GM12878 (cell line): ENCODE measurements at regions not wholly inside any gene's neighbourhood (a gene's known extent, or its start where the extent isn't known, plus 50 kb on each side); places are given as distances from the start of the nearest gene placed in this dataset.

Source experiments
- CEBPB ChIP-seq, 2 experiments: fragments of 150-350 bp in 1 of 2; IDR thresholded peaks; 2 replicates each; pipeline ENCODE4 v1.6.1; 2012 to 2014; ENCODE audit warnings: low read depth in 2 of 2, low read length in 2 of 2, borderline replicate concordance in 1 of 2, inconsistent platforms in 1 of 2
- CHD2 ChIP-seq: IDR thresholded peaks from 2 replicates; pipeline ENCODE4 v1.6.1; 2011; ENCODE audit warnings: low read depth, low read length, improper control_type of control experiment, borderline replicate concordance
- CTCF ChIP-seq, 3 experiments: IDR thresholded peaks in 2 of 3; conservative IDR thresholded peaks in 1 of 3; 2 replicates each; pipeline ENCODE4 v1.5.1; 2011; ENCODE audit warnings: low read depth in 3 of 3, low read length in 3 of 3, mild to moderate bottlenecking in 3 of 3, control low read depth in 2 of 3, moderate library complexity in 2 of 3, inconsistent platforms in 1 of 3, mixed read lengths in 1 of 3; ENCODE audit not compliant: control insufficient read depth in 2 of 3, insufficient read depth in 1 of 3; ENCODE audit errors: extremely low read depth in 1 of 3
- EP300 ChIP-seq, 2 experiments: fragments of 150-350 bp in 1 of 2; IDR thresholded peaks; 2 replicates each; pipeline ENCODE4 v1.6.1; 2011 to 2012; ENCODE audit warnings: low read depth in 2 of 2, low read length in 2 of 2, borderline replicate concordance in 1 of 2, improper control_type of control experiment in 1 of 2, inconsistent platforms in 1 of 2; ENCODE audit not compliant: control insufficient read depth in 1 of 2
- ETV6 ChIP-seq, 2 experiments: fragments of 450-650 bp in 1 of 2; IDR thresholded peaks in 1 of 2; conservative IDR thresholded peaks in 1 of 2; 2 replicates each; pipeline ENCODE4 v1.6.1; 2014; ENCODE audit warnings: antibody characterized with exemption in 1 of 2, borderline replicate concordance in 1 of 2, low read depth in 1 of 2, mild to moderate bottlenecking in 1 of 2, moderate library complexity in 1 of 2
- FOS ChIP-seq: IDR thresholded peaks from 3 replicates; pipeline ENCODE4 v1.6.1; 2011; ENCODE audit warnings: borderline replicate concordance; ENCODE audit not compliant: insufficient read length; ENCODE audit errors: extremely low read depth
- GABPA ChIP-seq: IDR thresholded peaks from 2 replicates; pipeline ENCODE4 v1.6.1; 2014; ENCODE audit warnings: antibody characterized with exemption, low read depth, mild to moderate bottlenecking, inconsistent platforms
- KDM1A ChIP-seq: fragments of 200-600 bp; sonication (generic); IDR thresholded peaks from 2 replicates; pipeline ENCODE4 v1.6.1; 2016; ENCODE audit warnings: borderline replicate concordance
- POLR2A ChIP-seq: IDR thresholded peaks from 2 replicates; pipeline ENCODE4 v1.6.1; 2011; ENCODE audit warnings: low read depth, mild to moderate bottlenecking, low read length
- POLR2AphosphoS2 ChIP-seq: IDR thresholded peaks from 2 replicates; pipeline ENCODE4 v1.6.1; 2011; ENCODE audit warnings: low read depth, mild to moderate bottlenecking, low read length, improper control_type of control experiment, moderate library complexity
- POLR2AphosphoS5 ChIP-seq: IDR thresholded peaks from 2 replicates; pipeline ENCODE4 v1.6.1; 2011; ENCODE audit warnings: mild to moderate bottlenecking, low read length, inconsistent platforms
- TAF1 ChIP-seq: IDR thresholded peaks from 2 replicates; pipeline ENCODE4 v1.6.1; 2011; ENCODE audit warnings: mild to moderate bottlenecking, low read depth, low read length, borderline replicate concordance
- YY1 ChIP-seq: IDR thresholded peaks from 2 replicates; pipeline ENCODE4 v1.6.1; 2011; ENCODE audit warnings: low read depth, mild to moderate bottlenecking, low read length
- ZBED1 ChIP-seq: IDR thresholded peaks from 2 replicates; pipeline ENCODE4 v1.6.1; 2016; ENCODE audit warnings: borderline replicate concordance

GRCh38 chr14:40447017-40447416, 1014.8 kb upstream of the FBXO33 start:
- no peak for TF ChIP-seq CTCF (IDR thresholded peaks at IDR 0.05 in 2 of 3, conservative IDR thresholded peaks at IDR 0.05 in 1 of 3; ENCODE audit: control insufficient read depth in 2 of 3, extremely low read depth in 1 of 3, insufficient read depth in 1 of 3, low read depth in 3 of 3, low read length in 3 of 3)
- TF ChIP-seq TAF1 = no peak
- no peak for TF ChIP-seq CHD2
- TF ChIP-seq POLR2AphosphoS5 = no peak
- no peak for TF ChIP-seq POLR2AphosphoS2
- TF ChIP-seq FOS = no peak
- TF ChIP-seq GABPA = no peak
- TF ChIP-seq EP300 (IDR thresholded peaks at IDR 0.05; ENCODE audit: borderline replicate concordance in 1 of 2, control insufficient read depth in 1 of 2, low read depth in 2 of 2, low read length in 2 of 2) = no peak
- no peak for TF ChIP-seq POLR2A
- no peak for TF ChIP-seq YY1
- TF ChIP-seq ETV6 (conservative IDR thresholded peaks at IDR 0.05 in 1 of 2, IDR thresholded peaks at IDR 0.05 in 1 of 2; ENCODE audit: borderline replicate concordance in 1 of 2, low read depth in 1 of 2) = no peak
- no peak for TF ChIP-seq ZBED1
- TF ChIP-seq KDM1A = no peak
- no peak for TF ChIP-seq CEBPB (IDR thresholded peaks at IDR 0.05; ENCODE audit: borderline replicate concordance in 1 of 2, low read depth in 2 of 2, low read length in 2 of 2)
